GM11168 (cell line): ENCODE measurements at regions not wholly inside any gene's neighbourhood (a gene's known extent, or its start where the extent isn't known, plus 50 kb on each side); places are given as distances from the start of the nearest gene placed in this dataset.
"Not testable (repeated sequence)": the region's sequence is repeated elsewhere in the genome, so short reads cannot be mapped to it uniquely, and the experiment has no call there.

Experiments used
- in situ Hi-C: fragments of 300-500 bp; cut with MboI; formaldehyde crosslinking; loops from one replicate; pipeline ENCODE4 v1.12.0; 2022; ENCODE audit warnings: low sequenced_read_pairs; ENCODE audit not compliant: unreplicated experiment

DNA sequence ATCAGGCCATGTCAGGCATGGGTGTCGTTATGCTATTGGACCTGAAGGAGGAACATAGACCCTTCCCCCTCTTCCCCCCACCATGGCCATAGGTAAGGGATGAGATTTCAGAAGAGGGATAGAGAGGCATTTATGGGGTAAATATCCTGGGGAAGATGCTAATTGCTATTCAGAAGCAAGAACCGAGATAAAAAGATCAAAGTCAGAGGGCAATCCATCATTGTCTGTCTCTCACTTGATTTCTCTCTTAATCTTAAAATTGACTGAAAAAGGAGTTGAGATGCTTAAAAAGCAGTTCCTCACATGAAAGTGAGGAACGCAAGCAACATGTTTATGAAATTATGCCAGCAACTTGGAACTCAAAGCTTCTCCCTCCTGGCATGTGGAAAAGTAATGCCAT is 212.0 kb downstream of the RPAP3 start:
- in situ Hi-C loops = no loop called here

DNA sequence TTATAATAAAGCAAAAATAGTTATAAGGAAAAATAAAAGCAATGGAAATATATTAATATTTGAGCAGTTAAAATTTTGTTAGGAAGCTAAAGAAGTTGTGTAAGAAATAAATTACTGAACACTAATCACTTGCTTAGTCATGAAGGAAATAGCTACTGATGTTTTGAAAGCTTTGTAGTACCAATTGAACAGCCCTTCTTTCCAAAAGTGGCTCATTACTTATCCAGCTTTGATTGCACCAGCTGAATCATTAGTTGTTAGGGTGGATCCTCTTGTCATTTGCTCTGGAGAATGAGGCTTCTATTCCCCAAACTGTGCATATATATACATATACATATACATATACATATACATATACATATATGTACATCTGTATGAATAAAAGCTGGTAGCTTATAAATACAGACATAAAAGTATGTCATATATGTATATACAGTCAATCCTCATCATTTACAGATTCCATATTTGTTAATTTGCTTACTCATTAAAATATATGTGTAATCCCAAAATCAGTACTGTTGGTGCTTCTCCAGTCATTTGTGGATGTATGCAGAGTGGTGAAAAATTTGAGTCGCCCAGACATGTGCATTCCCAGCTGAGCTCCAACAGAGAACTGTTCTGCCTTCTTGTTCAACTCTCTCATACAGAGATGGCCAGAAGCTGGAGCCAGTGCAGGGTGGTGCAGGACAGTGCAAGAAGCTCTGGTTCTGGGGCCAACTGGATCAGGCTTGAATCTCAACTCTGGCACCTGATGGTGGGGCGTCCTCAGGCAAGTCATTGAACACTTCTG is 214.1 kb downstream of the RPAP3 start:
- in situ Hi-C loops = no loop called here

DNA sequence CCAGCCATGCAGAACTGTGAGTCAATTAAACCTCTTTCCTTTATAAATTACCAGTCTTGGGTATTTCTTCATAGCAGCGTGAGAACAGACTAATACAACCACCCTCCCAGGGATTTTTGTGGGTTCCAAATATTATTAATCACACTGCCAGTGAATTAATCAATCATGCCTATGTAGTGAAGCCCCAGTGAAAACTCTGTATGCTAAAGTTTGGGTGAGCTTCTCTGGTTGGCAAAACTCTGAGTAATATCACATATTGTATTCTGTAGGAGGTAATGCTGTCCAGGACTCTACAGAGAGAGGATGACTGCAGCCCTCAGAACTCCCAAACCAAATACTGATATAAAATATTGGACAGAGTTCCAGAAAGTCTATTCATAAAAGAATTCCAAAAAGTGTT is 216.9 kb downstream of the RPAP3 start:
- in situ Hi-C loops = no loop called here

DNA sequence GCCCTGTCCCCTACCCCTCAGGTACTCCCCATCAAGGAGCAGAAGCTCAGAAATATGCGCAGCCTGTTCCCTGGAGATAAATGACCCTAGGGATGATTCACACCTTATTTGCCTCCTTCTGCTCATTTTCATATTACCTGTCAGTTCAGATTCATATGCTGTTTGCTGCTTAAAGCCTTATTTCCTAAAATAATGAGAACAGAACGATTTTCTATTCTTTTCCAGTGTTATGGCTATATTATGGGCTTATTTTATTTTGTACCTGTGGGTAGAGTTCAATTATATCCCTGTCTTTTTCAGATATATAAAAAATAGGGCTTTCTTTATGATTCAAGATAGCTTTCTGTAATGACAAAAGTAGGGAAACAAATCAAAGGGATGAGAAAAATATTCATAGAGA is 224.8 kb downstream of the RPAP3 start:
- in situ Hi-C loops = no loop called here

DNA sequence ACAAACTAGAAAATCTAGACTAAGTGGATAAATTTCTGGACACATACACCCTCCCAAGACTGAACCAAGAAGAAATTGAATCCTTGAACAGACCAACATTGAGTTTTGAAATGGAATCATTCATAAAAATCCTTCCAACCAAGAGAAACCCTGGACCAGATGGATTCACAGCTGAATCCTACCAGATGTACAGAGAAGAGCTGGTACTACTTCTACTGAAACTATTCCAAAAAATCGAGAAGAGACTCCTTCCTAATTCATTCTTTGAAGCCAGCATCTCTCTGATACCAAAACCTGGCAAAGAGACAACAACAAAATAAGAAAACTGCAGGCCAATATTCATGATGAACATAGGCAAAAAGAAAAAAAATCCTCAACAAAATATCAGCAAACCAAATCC is 227.4 kb downstream of the RPAP3 start:
- in situ Hi-C loops = no loop called here

DNA sequence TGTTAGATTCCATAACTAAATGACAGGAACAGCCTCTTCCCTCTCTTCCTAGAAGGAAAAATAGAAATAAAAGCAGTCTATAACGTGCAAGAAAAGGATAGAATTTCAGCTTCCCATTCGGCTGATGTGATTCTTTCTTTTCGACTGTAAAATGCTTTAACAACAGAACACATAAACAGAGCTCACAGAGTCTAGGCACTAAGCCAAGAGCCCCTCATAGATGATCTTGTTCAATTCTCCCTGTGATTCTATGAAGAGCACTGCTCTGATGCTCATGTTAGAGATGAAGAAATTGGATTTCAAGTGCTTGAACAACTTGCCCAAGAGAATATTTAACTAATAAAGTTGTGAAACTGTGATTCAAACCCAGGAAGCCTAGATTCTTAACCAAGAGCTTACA is 232.7 kb downstream of the RPAP3 start:
- in situ Hi-C loops = no loop called here

DNA sequence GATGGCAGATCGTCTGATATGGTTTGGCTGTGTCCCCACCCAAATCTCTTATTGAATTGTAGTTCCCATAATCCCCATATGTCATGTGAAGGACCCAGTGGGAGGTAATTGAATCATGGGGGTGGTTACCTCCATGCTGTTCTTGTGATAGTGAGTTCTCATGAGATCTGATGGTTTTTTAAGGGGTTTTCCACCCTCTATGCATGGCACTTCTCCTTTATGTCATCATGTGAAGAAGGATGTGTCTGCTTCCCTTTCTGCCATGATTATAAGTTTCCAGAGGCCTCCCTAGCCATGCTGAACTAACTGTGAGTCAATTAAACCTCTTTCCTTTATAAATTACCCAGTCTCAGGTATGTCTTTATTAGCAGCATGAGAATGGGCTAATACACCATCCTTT is 235.5 kb downstream of the RPAP3 start:
- in situ Hi-C loops = not testable (repeated sequence)

DNA sequence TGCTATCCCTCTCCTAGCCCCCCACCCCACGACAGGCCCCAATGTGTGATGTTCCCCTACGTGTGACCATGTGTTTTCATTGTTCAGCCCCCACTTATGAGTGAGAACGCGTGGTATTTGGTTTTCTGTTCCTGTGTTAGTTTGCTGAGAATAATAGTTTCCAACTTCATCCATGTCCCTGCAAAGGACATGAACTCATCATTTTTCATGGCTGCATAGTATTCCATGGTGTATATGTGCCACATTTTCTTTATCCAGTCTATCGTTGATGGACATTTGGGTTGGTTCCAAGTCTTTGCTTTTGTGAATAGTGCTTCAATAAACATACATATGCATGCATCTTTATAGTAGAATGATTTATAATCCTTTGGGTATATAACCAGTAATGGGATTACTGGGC is 241.9 kb downstream of the RPAP3 start:
- in situ Hi-C loops = not testable (repeated sequence)

DNA sequence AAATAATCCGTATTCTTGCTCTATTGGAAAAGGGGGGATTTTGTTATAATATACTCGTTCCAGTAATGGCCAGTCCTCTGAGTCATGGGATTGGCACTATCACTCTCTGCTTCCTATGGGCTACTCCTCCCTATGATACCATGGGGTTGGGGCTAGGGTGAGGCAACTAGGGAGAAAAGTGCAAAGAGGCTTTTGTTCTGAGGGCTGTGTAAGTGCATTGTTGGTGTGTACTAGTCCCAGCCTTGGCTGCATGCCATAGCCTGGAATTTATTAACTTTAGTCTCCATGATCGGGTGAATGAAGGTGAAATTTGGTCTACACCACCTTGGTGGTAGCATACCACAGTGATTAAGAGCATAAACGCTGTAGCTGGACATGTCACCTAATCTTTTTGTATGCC is 247.6 kb downstream of the RPAP3 start:
- in situ Hi-C loops = no loop called here

DNA sequence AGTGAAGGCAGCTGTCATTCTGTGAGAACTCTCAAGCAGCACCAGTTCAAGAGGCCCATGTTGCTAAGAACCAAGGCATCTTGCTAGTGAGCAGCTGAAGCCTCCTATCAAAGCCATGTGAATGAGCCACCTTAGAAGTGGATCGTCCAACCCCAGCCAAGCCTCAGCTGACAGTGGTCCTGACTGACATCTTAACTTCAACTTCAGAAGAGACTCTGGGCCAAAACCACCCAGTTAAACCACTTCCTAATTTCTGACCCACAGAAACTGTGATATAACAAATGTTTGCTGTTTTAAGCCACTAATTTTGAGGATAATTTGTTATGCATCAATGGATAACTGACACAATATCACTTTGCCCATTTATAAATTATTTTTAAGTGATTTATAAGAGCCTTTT is 256.0 kb downstream of the RPAP3 start:
- in situ Hi-C loops = no loop called here

DNA sequence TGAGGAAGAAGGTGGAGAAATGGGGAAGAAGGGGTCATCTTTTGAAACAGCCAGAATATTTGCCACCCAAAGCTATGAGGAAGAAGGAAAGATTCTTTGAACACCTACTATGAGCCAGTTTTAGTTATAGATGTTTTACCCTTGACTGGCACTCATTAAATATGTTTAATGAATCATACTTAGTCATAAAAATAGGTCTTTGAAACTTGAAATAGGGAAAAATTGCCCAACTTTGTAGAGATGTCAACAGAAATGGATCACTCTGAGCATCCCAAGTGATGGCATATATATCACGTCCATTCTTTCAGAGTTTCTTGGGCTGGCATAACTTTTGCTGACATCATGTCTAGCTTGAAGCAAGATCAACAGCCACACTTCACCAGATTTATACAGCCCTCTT is 263.5 kb downstream of the RPAP3 start:
- in situ Hi-C loops = no loop called here

DNA sequence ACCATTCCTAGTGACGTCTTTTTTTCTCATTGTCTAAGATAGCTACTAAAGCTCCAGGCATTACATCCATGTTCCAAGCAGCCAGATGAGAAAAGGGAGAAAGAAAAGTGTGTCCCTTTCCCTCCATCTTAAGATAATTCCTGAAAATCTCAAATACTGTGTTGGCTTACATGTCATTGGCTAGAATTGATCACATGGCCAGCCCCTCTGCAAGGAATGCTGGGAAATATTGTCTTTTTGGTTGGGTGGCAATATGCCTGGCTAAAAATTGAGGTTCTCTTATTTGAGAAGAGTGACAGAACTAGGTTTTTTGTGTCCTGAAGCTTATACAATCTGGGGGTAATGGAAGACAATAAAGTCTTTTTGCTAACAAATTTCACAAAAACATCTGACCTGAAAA is 264.3 kb downstream of the RPAP3 start:
- in situ Hi-C loops = no loop called here

DNA sequence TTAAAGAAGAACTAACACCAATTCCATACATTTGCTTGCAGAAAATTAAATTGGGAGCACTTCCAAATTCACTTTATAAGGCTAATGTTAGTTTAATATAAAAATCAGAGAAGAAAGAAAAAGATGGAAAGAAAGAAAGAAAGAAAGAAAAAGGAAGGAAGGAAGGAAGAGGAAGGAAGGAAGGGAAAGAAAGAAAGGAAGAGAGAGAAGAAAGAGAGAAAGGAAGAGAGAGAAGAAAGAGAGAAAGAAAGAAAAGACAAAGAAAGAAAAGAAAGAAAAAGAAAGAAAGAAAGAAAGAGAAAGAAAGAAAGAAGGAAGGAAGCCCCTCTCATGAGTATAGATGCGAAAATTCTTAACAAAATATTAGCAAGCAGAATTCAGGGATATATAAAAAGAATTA is 267.7 kb downstream of the RPAP3 start:
- in situ Hi-C loops = no loop called here

DNA sequence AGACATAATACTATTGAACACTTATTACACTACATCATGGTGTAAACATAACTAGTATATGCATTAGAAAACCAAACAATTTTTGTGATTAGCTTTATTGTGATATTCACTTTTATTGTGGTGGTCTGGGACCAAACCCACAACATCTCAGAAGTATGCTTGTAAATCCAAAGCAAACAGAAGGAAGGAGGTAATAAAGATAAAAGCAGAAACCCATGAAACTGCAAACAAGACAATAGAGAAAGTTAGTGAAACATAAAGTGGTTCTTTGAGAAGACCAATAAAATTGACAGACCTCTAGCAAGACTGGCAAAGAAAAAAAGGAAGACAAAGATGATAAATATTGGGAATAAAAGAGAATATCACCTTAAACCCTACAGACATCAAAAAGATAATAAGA is 268.3 kb downstream of the RPAP3 start:
- in situ Hi-C loops = no loop called here

DNA sequence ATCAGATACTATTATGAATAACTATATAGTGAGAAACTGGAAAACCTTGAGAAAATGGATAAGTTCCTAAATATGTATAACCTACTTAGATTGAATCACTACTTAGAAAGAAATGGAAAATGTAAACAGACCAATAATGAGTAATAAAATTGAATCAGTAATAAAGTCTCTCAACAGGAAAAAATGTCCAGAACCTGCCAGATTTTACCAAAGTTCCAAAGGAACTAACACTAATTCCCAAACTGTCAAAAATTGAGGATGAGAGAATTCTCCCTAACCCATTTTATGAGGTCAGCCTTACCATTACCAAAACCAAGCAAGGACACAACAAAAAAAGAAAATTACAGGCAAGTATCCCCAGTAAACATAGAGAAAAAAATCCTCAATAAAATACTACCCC is 272.0 kb downstream of the RPAP3 start:
- in situ Hi-C loops = no loop called here

DNA sequence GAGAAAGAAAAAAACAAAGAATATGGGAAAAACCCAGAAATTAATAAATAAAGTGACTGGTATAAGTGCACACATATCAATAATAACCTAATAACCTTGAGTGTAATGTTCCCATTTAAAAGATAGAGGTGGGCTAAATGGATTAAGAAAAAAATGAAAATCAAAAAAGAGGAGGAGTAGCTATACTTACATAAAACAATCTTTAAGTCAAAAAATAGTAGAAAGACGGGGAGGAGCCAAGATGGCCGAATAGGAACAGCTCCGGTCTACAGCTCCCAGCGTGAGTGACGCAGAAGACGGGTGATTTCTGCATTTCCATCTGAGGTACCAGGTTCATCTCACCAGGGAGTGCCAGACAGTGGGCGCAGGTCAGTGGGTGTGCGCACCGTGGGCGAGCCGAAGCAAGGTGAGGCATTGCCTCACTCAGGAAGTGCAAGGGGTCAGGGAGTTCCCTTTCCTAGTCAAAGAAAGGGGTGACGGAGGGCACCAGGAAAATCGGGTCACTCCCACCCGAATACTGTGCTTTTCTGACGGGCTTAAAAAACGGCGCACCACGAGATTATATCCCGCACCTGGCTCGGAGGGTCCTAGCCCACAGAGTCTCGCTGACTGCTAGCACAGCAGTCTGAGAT is 279.0 kb downstream of the RPAP3 start:
- in situ Hi-C loops = not testable (repeated sequence)

DNA sequence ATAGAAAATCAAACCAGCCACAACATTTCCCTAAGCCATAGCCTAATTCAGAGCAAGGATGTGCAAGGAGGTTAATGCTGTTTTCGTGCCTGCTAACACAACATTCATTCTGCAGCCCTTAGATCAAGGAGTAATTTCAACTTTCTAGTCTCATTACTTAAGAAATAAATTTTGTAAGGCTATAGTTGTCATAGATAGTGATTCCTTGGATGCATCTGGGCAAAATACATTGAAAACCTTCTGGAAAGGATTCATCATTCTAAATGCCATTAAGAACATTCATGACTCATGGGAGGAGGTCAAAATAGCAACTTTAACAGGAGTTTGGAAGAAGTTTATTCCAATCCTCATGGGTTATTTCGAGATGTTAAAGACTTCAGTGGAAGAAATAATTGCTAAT is 283.2 kb downstream of the RPAP3 start:
- in situ Hi-C loops = no loop called here

DNA sequence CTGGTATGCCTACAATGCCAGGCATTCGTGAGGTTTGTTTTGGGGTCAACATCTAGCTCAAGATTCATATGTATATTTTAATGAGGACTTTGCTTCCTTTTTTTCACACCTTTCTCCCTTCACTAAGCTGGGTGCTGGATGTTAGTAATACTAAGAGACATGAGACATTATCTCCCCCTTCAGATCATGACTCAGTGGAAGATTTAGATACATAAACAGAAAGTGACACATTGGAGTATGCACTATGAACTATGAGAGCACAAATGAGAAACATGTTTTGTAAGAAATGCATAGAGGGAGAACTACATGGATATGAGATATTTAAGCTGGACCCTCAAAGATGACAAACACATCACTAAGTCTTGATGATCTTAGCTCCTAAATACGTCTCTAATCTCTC is 286.3 kb downstream of the RPAP3 start:
- in situ Hi-C loops = no loop called here

DNA sequence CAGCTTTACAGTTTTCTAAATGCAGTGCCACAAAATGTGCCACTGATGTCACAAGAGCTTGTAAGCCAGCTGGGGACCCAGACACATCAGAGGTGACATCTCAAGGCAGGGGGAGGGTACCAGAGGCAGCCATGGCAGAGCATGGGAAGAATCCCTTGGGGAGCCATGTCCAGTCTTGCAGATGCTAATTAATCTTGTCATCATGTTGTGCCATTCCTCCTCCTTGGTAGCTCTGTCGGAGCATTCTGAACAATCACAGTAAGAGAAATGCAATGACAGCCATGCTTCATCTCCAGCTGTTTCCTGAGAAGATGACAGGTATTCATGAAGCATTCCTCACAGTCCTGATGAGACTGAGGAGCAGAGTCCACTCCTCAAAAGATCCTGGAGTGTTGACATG is 287.9 kb downstream of the RPAP3 start:
- in situ Hi-C loops = no loop called here

DNA sequence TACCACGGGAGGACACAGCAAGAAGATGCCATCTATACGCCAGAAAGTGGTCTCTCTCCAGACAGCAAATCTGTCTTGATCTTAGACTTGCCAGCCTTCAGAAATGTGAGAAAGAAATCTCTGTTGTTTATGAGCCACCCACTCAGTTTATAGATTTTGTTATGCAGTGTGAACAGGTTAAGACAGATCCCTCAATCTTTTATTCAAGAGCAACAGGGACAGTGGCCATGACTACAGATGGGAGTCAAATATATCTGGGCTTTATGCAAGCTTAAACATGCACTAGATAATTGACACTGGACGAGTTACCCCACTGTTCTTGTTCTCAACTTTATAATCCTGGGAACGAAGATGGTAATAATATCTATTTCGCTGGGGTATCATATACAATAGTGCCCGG is 288.7 kb downstream of the RPAP3 start:
- in situ Hi-C loops = no loop called here

DNA sequence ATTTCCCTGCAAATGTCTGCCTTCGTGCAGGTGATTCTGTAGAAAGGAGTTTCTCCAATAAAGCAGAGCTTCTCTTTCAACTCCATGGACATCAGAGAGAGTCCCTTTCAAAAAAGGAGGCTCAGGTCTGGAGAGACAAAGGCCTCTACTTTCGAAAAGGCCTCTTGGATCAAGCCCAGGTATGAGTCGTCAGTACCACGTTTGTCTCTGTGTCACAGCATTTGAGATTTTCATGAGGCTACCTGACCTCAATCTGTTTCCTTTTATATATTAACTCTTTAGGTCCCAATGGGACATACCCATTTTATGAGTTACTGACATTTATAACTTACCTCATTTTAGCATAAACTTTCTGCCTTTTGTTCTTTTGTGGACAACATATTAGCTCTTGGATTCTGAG is 290.8 kb downstream of the RPAP3 start:
- in situ Hi-C loops = no loop called here

DNA sequence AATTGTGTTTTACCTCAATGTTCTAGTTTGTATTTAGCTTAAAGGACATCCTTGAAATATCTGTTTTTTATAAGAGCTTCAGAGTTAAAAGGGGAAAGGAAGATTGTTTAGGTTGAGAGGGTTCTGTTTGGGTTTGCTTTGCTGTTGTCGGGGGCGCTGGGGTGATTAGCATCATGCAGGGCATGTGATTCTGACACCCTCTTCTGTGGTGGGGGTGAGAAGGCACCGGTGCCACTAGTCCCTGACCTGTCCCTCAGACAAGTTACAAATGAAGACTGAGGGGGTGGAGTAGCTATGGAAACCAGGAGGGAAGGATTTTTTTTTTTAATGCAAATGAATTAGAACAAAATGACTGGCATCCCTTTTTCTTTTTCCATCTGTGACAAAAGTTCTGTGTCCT is 291.3 kb downstream of the RPAP3 start:
- in situ Hi-C loops = no loop called here
